Muscle layer of duodenum (tissue), 2 donors: ENCODE measurements at regions not wholly inside any gene's neighbourhood (a gene's known extent, or its start where the extent isn't known, plus 50 kb on each side); places are given as distances from the start of the nearest gene placed in this dataset.

ENCODE experiments used
- H3K27ac ChIP-seq: one replicate; pipeline ENCODE4 v1.7.0; 2013; ENCODE audit warnings: mild to moderate bottlenecking, low read length
- H3K27me3 ChIP-seq: one replicate; pipeline ENCODE4 v1.7.0; 2013; ENCODE audit warnings: low read depth, mild to moderate bottlenecking, control low read depth, low read length
- H3K36me3 ChIP-seq, 2 donors: one replicate each; pipeline ENCODE4 v1.7.0; 2013; ENCODE audit warnings: low read length in 2 of 2, control low read depth in 1 of 2, mild to moderate bottlenecking in 1 of 2; ENCODE audit not compliant: insufficient read depth in 2 of 2, control insufficient read depth in 1 of 2
- H3K4me1 ChIP-seq, 2 donors: one replicate each; pipeline ENCODE4 v1.7.0; 2013; ENCODE audit warnings: low read length in 2 of 2, mild to moderate bottlenecking in 2 of 2, control low read depth in 1 of 2, moderate library complexity in 1 of 2; ENCODE audit not compliant: insufficient read depth in 2 of 2, control insufficient read depth in 1 of 2
- H3K4me3 ChIP-seq, 2 donors: one replicate each; pipeline ENCODE4 v1.7.0; 2013; ENCODE audit warnings: low read length in 2 of 2, low read depth in 1 of 2, mild to moderate bottlenecking in 1 of 2
- H3K9me3 ChIP-seq, 2 donors: one replicate each; pipeline ENCODE4 v1.7.0; 2013; ENCODE audit warnings: low read length in 2 of 2, control low read depth in 1 of 2, mild to moderate bottlenecking in 1 of 2; ENCODE audit not compliant: control insufficient read depth in 1 of 2
- donor health status: healthy.

- Histone ChIP-seq H3K4me3 (no peak overlapping the region), H3K27ac (no peak overlapping the region), H3K36me3 (no peaks in the 10 kb centered on the region), H3K9me3 (no peaks in the 10 kb centered on the region), H3K4me1 (no peaks in the 10 kb centered on the region), H3K27me3 (no peaks in the 10 kb centered on the region)
Measured at GRCh38 chr18:7497081-7497480, 70.0 kb upstream of the PTPRM start.

GRCh38 chr18:7511106-7511505 lies 56.0 kb upstream of the PTPRM start:
- no peaks in the 10 kb centered on the region for H3K36me3 ChIP-seq
- H3K9me3 ChIP-seq: no peaks in the 10 kb centered on the region
- no peak overlapping the region for H3K27ac ChIP-seq
- H3K27me3 ChIP-seq: no peaks in the 10 kb centered on the region
- no peaks in the 10 kb centered on the region for H3K4me1 ChIP-seq
- no peak overlapping the region for H3K4me3 ChIP-seq

- no peaks in the 10 kb centered on the region for H3K36me3 ChIP-seq
- H3K27me3 ChIP-seq: no peaks in the 10 kb centered on the region
- no peaks in the 10 kb centered on the region for H3K4me1 ChIP-seq
- H3K9me3 ChIP-seq: no peaks in the 10 kb centered on the region
- no peak overlapping the region for H3K27ac ChIP-seq
- H3K4me3 ChIP-seq: no peak overlapping the region
Measured at GRCh38 chr18:7512348-7512747, 54.8 kb upstream of the PTPRM start.

- Histone ChIP-seq H3K4me3 (no peak overlapping the region), H3K36me3 (no peaks in the 10 kb centered on the region), H3K9me3 (no peaks in the 10 kb centered on the region), H3K27ac (no peak overlapping the region), H3K27me3 (no peaks in the 10 kb centered on the region), H3K4me1 (no peaks in the 10 kb centered on the region)
Measured at GRCh38 chr18:7512990-7513389, 54.1 kb upstream of the PTPRM start.

- Histone ChIP-seq H3K4me3 (no peak overlapping the region), H3K27ac (no peak overlapping the region)
Measured at GRCh38 chr18:7514796-7515440, 52.2 kb upstream of the PTPRM start.

GRCh38 chr18:7516266-7517117 lies 50.6 kb upstream of the PTPRM start:
- H3K27me3 ChIP-seq: no peaks in the 10 kb centered on the region
- H3K9me3 ChIP-seq: no peaks in the 10 kb centered on the region
- no peaks in the 10 kb centered on the region for H3K4me1 ChIP-seq
- H3K36me3 ChIP-seq: no peaks in the 10 kb centered on the region
- H3K4me3 ChIP-seq: no peak overlapping the region
- no peak overlapping the region for H3K27ac ChIP-seq

More at GRCh38 chr18:7514796-7515440, 52.2 kb upstream of the PTPRM start:
- Histone ChIP-seq H3K36me3 (no peaks in the 10 kb centered on the region), H3K27me3 (no peaks in the 10 kb centered on the region), H3K9me3 (no peaks in the 10 kb centered on the region), H3K4me1 (no peaks in the 10 kb centered on the region)
